RKO (cell line): ENCODE measurements at regions not wholly inside any gene's neighbourhood (a gene's known extent, or its start where the extent isn't known, plus 50 kb on each side); places are given as distances from the start of the nearest gene placed in this dataset.

ENCODE experiments used
- DNase-seq: peaks from one replicate; pipeline ENCODE4 v3.0.0-alpha.2; 2016; ENCODE audit warnings: low spot score

GRCh38 chr1:163745204-163745603 lies 423.4 kb downstream of the NUF2 start:
- DNase-seq: no peak

DNA sequence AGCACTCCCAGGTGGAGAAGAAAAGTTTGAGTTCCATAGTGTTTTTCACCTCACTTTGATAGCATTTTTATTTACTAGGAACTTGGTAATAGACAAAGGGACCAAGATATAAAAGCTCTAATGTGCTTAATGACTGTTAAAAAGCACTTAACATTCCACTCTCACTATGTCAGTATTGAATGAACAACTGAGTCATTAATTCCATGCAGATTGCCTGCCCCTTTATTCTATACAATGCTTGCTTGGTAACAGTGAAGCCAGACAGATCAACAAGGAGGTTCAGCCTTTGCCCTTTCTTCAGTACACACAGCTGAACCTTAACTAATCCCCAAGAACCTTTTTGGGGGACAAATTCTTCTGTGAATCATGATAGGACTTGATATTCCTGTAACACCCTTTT lies 425.5 kb downstream of the NUF2 start:
- peak; percentile 8 for DNase-seq

DNA sequence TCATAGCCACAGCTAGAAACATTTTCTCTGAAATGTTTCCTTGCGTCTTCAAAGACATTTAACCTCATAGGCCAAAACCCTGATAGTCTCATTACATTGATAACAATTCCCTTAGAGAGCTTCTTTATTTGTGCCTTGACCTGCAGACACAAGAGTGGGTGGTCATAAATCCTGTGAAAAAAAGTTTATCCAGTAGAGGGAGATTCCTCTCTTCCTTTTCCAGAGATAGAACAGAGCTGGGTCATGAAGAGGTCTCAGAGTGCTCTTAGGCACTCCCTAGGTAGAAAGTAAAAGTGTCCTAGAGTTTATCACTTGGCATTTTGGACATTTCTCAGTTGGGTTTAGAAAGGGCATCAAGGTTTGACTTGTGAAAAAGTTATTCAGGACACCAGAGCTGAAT lies 426.1 kb downstream of the NUF2 start:
- DNase-seq: no peak

DNA sequence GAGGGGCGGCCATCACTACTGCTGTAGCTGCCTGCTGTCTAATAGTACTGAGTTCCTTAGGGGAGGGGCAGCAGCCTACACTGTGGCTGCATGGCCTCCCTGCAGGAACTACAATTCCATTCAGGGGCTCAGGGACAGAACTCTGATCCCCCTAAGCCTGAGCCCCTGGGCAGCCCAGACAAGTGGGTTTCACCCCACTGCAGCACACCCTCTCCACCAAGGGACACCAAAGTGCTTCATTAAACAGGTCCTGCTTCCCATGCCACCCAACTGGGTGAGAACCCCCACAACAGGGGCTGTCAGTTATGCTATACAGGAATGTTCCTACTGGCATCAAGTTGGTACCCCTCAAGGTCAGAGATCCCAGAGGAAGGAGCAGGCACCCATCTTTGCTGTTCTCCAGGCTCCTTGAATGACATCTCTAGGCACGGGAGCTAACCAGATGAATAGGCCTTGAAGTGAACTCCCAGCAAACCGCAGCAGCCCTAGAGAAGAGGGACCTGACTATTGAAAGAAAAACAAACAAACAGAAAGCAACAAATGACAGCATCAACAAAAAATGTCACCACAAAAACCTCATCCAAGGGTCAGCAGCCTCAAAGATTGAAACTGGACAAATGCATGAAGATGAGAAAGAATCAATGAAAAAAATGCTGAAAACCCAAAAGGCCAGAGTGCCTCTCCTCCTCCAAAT lies 437.4 kb downstream of the NUF2 start:
- DNase-seq: no peak

GRCh38 chr1:163761898-163762297 lies 440.1 kb downstream of the NUF2 start:
- no peak for DNase-seq

- DNase-seq: no peak
Measured at GRCh38 chr1:163766257-163766918, 444.6 kb downstream of the NUF2 start.

DNA sequence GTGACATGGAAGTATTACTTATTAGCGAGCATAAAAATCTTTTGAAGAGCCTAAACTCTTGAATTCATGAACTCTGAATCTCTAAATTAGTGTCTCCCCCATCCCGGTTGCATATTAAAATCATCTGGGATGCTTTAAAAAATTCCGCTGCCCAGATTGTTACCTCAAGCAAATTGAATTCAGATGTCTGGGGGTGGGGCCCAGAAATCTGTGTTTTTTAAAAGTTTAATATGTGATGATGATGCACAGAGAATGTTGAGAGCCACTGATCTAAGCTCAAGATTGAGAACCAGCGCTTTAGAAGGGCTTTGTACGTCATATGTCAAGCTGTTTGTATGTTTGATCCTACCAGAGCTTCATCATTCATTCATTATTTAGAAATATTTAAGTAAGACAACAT lies 446.8 kb downstream of the NUF2 start:
- no peak for DNase-seq

- no peak for DNase-seq
Measured at GRCh38 chr1:163770265-163770664, 448.5 kb downstream of the NUF2 start.

DNA sequence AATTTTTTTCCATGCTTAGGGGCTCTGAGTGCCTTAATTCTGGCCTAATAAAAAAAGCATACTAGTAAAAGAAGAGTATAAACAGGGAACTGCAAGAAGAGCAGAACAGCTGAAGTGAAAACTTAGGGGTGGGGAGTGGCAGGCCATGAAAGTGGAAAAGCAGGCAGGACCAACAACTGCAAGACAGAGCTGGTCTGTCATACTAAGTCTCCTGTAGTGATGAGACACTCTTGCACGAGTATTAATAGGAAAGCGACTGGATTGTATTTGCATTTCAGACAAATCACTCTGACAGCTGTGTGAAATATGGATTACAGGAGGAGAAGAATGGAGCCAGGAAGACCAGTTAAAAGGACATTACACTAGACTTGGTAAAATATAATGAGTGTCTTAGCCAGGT lies 449.9 kb downstream of the NUF2 start:
- DNase-seq: no peak

- no peak for DNase-seq
Measured at GRCh38 chr1:163772246-163772645, 450.5 kb downstream of the NUF2 start.

DNA sequence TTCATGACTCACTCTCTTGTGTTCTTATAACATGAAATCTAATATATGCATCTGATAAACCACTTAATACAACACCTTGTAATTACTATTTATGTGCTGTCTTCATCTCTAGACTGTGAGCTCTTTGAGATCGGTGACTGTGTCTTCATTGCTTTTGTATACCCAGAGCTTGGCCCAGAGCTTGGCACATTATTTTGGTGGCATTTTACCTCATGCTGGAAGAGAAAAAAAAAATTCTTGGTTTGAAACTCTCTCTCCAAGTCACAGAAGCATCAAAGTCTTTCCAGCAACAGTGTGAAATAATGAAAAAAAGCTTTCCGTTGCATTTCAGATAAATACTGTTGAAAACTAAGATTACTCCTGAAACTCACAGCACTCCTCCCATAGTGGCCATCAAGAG lies 451.6 kb downstream of the NUF2 start:
- no peak for DNase-seq

GRCh38 chr1:163774401-163774945 lies 452.7 kb downstream of the NUF2 start:
- DNase-seq: no peak

DNA sequence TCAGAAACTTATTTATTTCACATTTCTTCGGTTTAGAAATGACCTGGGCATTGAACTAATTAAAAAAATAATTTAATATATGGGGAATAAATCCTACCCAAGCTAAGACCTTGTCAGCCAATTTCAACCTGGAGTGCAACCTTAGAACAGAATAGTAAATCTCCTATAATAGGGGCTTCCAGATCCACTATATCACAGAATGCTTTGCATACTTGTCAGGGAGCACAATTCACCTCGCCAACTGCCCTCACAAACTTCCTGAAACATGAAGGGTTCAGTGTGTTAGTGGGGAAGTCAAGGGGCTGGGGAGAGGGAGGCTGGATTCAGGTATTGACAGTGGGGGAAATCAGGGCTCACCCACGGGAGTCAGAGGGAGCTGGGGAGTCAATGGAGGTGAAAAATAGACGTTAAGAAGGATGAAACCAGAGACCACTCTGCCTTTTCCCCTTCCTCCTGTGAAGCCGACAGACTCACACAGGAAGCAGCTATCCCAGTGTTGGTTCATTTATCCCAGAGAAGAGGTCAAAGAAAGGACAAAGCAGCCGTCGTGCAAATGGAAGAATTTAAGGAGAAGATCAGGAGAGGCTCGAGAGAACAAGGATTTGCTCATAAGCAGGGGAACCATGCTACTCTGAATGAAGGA lies 453.3 kb downstream of the NUF2 start:
- no peak for DNase-seq

GRCh38 chr1:163777205-163777604 lies 455.5 kb downstream of the NUF2 start:
- DNase-seq: no peak

DNA sequence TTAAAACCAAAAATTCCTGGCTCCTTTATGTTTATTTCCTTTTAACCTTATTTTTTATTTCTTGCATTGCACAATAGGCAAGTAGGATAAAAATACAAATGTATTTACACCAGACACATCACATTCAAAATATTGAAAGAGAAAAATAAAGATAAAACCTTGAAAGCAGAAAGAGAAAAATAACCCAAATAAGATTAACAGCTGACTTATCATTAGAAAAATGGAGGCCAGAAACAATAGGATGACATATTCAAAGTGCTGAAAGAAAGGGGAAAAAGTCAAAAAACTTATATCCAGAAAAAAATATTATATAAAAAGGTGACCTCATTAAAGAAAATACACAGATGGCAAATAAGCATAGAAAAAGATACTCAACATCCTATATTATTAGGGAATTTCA lies 459.4 kb downstream of the NUF2 start:
- no peak for DNase-seq

DNA sequence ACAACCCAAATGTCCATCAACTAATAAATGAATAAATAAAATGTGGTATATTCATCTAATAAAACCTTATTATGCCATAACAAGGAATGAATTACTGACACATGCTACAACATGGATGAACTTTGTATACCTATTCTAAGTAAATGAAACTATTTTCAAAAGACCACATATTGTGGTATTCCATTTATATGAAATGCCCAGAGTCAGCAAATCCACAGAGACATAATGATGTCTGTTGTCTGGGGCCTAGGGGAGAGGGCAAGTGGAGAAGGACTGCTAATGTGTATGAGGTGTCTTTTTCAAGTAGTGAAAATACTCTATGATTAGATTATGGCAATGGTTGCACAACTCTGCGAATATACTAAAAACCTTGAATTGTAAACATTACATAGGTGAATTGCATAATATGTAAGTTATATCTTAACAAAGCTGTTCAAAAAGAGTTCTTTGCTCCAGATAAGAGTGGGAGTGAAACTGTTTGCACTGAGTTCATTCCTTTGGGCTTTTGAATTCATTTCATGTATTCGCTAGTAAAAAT lies 464.2 kb downstream of the NUF2 start:
- DNase-seq: no peak

DNA sequence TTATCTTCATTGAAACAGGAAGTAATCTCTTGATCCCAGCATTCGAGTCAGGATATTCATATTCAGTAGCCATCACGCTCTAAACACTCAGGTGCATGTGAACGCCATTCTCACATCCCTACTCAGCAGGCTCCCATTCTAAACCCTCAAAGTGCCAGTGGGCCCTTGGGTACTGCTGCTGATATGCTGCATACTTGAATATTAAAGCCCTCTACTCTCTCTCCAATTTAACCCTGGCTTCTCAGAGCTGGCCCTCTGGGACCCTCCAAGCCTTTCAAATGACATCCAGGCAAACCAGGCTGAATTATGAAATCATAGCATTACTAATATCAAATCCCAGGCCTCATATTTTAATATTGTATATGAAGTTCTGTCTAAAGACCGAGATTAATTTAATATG lies 468.2 kb downstream of the NUF2 start:
- no peak for DNase-seq

- no peak for DNase-seq
Measured at GRCh38 chr1:163794551-163794950, 472.8 kb downstream of the NUF2 start.

DNA sequence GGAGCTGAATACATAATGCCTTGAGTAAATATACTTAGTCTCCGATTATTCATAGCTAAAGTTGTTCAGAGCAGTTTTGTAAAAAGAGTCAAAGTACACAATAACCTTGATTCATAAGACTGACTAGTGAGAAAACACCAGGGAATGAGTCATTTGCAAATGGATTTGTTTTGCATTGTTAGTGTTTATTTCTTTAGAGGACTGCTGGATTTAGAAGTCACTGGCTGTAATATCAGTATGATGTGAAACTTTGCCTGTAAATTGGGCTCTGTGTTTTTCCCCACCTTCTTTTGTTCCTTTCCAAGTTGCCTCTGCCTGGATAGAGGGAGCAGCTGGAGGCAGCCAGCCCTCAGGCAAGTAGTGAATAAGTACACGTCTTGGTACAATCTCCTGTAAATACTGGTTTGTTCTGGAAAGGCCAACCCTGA lies 474.7 kb downstream of the NUF2 start:
- DNase-seq: peak; percentile 21

DNA sequence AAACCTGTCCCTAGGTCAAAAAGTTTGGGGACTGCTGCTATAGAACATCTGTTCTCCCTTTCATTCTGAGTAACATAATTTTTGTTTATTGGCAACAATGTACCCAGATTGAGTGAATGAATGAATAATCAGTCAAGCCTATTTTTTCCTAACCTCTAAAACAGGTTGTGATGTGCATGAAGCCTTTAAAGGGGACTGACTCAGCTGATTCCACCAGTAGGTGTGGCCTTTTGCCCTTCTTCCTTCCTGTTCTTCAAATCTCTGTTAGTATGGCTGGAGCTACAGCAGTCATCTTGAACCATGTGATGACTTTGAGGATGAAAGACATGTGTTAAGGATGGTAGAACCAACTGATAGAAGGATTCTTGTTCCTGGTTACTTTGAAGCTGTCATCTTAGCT lies 476.1 kb downstream of the NUF2 start:
- no peak for DNase-seq

DNA sequence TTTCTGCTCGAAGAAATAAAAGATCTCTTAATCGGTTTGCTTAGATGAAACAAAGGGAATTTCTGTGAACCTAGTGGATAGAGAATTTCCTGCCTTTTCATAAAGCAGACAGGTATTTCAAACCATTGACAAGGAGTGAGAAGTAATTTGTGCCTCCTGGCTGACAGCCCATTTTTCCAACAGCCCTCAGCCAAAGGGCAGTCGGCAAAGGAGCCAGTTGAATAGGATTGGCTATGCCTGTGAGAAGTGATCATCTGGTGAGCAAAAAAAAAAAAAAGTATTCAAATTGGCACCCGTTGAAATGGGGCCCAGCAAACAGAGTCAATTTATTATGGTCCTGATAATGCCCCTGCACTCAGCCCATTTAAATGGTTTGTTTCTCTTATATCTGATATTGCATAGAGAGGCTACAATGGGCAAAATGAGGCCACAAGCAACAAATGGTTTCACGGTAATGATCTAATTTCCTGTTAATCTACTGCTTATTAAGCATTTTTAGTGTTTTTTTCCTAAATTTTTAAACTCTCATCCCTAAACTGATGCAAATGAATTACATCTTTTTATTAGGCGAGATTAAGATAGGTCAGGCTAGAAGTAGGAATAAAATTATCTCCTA lies 477.5 kb downstream of the NUF2 start:
- no peak for DNase-seq

DNA sequence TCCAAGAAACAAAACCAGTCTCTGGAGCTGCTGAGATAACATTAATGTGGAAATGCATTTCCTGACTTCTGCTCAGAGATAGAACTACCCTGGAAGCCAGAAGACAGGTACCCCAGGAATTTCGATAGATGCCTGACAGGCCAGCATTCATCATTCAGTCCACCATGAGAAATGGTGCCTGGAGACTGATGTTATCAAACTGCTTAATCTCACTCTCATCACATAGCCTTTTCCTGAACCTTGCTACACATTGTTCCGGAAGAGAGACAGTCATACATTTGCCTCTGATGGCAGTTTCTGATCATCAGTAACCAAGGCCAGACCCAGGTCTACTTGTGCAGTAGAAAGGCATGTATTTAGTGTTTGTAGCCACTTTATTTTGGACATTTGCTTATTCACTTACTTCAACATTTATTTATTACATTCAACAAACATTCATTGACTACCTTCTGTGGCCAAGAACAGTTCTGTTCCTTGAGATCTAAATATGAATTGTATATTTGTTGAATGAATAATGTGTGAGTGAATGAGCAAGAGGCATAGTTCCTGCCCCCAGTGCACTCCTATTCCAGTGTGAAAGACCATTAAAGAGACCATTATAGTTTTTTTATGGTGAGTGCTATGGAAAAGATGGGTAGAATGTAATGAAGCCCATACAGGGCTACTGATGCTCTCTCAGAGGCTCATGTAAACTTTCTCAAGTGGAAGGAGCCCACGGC lies 485.7 kb downstream of the NUF2 start:
- no peak for DNase-seq
